ENCODE measurements at regions not wholly inside any gene's neighbourhood (a gene's known extent, or its start where the extent isn't known, plus 50 kb on each side); places are given as distances from the start of the nearest gene placed in this dataset.

DNA sequence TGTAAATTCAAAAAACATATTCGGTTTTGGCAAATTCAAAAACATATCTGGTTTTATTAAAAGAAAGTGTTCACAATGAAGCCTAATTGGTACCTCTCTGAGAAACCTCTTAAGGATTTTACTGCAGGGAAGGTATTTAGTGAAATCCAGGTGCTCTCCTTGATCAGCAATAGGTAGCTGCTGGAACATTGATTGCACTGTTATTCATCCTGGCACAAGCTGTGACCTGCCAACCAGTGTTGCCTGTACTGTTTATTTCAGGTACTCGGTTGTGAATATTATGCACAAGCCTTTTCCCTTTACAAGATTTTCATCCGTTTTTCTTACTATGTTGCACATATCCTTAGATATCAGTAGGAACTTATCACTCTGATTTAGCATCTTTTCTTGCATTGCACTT is 155.8 kb upstream of the ZEB2 start:
- no peak for DNase-seq (ENCODE audit: low spot score)

GRCh38 chr2:144675331-144675730 is 155.4 kb upstream of the ZEB2 start:
- DNase-seq (ENCODE audit: low spot score), result no peak

DNA sequence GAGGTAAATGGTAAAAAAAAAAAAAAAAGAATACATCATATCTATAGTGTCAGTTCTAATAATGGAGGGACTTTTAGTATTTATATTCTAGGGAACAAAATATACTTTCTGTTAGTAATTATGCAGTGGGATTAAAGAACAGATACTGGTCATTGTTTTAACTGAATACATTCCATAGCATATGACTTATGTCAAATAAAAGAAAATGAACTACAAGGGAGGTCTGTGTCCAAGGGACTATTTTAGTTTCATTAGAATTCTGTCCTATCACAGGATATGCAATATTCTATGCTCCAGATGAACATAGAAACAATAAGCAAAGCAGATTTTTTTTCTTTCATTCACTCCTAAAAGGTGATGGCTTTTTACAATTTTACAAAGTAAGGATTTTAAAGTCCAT is 154.2 kb upstream of the ZEB2 start:
- DNase-seq (ENCODE audit: low spot score), result no peak

- DNase-seq (ENCODE audit: low spot score), result no peak
Measured at GRCh38 chr2:144673456-144673855, 153.5 kb upstream of the ZEB2 start.

GRCh38 chr2:144671695-144672455 is 152.0 kb upstream of the ZEB2 start:
- DNase-seq (ENCODE audit: low spot score), result no peak

DNA sequence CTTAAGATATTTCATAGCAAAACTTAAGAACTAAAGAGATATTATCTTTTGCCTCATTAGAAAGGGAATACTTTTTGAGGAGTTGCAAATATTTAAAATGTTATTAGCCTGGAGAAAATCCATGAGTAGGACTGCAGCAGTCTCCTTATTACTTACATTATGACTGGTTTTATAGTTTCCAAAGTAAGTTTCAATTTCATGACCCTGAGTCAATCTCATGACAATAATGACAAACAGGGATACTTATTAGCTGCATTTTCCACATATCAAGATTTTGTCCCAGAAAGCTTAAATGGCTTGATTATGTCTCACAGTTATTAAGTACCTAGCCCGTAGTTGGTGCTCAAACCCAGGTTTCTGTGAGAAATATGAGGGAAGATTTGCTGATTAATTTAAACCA is 150.8 kb upstream of the ZEB2 start:
- no peak for DNase-seq (ENCODE audit: low spot score)

GRCh38 chr2:144670080-144670479 is 150.2 kb upstream of the ZEB2 start:
- DNase-seq (ENCODE audit: low spot score), result no peak

- no peak for DNase-seq (ENCODE audit: low spot score)
Measured at GRCh38 chr2:144669196-144669987, 149.5 kb upstream of the ZEB2 start.

DNA sequence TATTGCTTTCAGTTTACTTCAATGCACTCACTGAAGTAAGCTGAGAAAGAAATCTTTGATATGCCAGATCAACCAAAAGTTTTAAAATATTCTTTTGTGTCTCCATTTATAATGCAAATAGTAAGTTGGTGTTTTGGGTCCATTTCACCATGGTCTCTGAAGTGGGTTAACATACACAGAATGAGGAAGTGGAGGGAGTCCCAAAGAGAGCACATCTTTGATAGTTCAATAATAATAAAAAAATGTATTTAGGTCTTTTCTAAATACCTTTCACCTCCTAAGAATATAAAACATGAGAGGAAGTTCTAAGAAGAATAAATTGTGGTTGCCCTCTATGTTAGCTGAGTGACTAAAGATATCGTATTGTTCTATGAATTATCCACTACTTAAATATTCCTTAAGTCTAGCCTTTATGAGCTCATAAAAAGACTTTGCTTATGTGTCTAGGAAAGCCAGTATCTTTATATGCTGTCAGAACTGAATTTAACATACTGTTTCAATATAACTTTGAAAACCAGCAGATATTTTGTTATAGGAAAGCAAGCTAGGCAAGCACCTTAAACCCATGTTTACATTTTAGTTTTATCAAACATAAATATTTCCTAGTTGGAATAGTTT is 148.7 kb upstream of the ZEB2 start:
- no peak for DNase-seq (ENCODE audit: low spot score)

DNA sequence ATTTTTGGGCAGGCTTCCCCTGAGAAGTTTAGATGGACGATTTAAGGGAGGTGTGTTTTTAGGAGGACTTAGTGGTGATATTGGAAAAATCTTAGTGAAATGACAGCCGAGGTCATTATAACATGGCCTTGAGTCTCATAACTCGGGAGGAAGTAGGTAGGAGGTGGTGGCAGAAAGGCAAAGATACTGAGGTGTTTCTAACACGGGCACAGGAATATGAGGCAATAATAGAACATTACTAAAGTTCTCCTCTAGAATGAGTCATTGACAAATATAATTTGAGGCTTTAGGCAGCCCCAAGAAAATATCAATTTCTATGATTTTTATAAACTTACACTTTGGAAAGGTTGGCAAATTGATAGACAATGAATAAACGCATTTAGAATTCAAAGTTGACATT is 146.1 kb upstream of the ZEB2 start:
- DNase-seq (ENCODE audit: low spot score), result no peak

- DNase-seq (ENCODE audit: low spot score), result no peak
Measured at GRCh38 chr2:144663207-144663606, 143.3 kb upstream of the ZEB2 start.

GRCh38 chr2:144660518-144661316 is 140.8 kb upstream of the ZEB2 start:
- peak; percentile 45 for DNase-seq (ENCODE audit: low spot score)

DNA sequence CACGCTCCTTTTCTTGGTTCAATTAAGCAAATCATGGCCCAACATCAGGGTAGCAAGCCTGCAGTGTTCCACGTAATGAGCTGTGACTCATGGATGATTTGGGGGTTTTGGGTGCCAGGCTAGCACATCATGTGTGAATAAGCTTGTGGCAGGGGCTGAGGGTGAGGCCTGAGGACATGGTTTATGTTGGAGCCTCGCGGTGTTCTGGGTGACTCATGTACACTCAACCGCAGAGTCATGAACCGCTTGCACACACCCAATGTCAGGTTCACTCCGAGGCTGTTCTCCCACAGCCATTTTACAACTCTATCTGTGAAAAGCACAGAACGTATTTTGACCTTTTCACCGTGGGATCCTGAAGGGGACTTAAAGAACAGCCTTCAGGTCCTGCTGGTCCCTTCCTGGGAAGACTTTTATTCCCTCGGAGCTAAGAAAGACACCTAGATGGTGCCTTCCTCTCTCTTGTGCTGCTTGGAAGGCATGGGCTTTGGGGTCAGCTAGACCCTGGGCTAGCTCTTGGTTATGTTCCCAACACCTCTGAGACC is 139.9 kb upstream of the ZEB2 start:
- peak; percentile 98 for DNase-seq (ENCODE audit: low spot score)

DNA sequence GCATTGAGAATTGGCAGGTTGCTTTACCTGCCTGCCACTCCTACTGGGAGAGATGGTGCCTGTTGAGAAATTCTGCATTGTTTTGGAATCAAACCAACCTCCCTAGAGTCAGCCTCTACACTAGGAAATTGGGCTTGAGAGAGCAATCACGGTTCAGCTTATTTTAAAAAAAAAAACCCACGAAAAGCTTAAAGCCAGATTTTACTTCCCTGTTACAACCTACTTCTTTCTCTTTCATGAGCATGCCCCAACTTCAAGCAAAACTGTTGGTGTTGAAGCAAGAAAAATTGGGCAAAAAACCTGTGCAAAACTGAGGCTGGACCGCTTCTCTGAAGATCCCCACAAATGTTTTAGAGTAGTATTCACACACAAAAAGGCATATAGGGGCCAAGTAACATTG is 134.6 kb upstream of the ZEB2 start:
- no peak for DNase-seq (ENCODE audit: low spot score)

GRCh38 chr2:144650907-144651306 is 131.0 kb upstream of the ZEB2 start:
- DNase-seq (ENCODE audit: low spot score), result no peak

GRCh38 chr2:144648837-144649465 is 129.0 kb upstream of the ZEB2 start:
- no peak for DNase-seq (ENCODE audit: low spot score)

DNA sequence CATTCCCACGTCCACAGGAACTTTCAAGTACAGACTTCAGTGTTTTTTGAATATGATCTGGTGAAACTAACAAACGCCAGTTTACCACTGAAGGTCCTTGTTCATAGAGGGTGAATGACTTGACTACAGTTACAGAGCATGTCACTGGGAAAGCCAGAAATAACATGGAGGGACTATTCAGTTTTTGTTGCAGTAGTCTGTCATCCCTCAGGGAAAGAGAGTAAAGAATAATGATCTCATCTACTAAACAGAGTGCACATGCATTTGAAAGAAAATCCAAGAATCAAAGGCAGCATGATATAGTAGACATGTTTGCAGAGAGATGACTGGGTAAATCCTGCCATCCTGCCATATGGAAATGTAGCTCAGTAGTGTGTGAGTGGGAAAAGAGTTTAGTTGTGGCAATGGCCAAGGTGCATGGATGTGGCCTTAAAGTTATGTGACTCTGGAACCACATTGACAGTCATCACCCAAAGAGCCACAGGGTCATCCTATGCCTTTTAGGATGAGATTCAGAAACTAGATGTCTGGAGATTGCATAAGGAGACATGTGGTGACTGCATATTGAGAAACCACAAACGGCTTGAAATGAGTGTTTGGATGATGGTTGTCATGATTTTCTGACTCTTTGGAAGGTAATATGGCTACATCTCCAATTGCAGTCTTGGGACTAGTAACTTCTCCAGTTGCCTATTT is 125.3 kb upstream of the ZEB2 start:
- no peak for DNase-seq (ENCODE audit: low spot score)

GRCh38 chr2:144644549-144644948 is 124.6 kb upstream of the ZEB2 start:
- no peak for DNase-seq (ENCODE audit: low spot score)

- peak; percentile 34 for DNase-seq (ENCODE audit: low spot score)
Measured at GRCh38 chr2:144643537-144644336, 123.8 kb upstream of the ZEB2 start.

GRCh38 chr2:144642856-144643255 is 122.9 kb upstream of the ZEB2 start:
- no peak for DNase-seq (ENCODE audit: low spot score)
